HCT116 (cell line): ENCODE measurements at regions not wholly inside any gene's neighbourhood (a gene's known extent, or its start where the extent isn't known, plus 50 kb on each side); places are given as distances from the start of the nearest gene placed in this dataset.

Experiments used
- ATAC-seq: fragments of 200-7000 bp; cut with Tn5 transposase; 2 replicates; pipeline ENCODE4 v1.9.1; 2020; ENCODE audit warnings: mild to moderate bottlenecking, moderate library complexity
- BruUV-seq: library from RNA; stranded (reverse); fragments of 400-500 nt; replicated peaks from 2 replicates; lab custom pipeline; 2021; lab: Mats Ljungman, UMichigan
- CTCF ChIA-PET: fragments of 300-600 bp; sonication (Branson Sonifier 250); formaldehyde crosslinking; loops from one replicate; lab custom pipeline; 2021; ENCODE audit warnings: antibody characterized with exemption; lab: Charles Lee
- POLR2A ChIA-PET: fragments of 300-600, 350-600 bp; sonication (Branson Sonifier 250); formaldehyde crosslinking; loops from one replicate; lab custom pipeline; 2021; ENCODE audit warnings: antibody characterized with exemption; lab: Charles Lee
- RAD21 ChIA-PET, 2 experiments: fragments of 300-600 bp; sonication (Branson Sonifier 250); formaldehyde crosslinking; loops; one replicate each; lab custom pipeline; 2023; ENCODE audit warnings: low total read pairs in 2 of 2; ENCODE audit not compliant: uncharacterized antibody in 2 of 2, unreplicated experiment in 2 of 2, low non-redundant PET in 1 of 2; lab: Charles Lee
- DNase-seq: peaks from one replicate; pipeline ENCODE4 v3.0.0-alpha.2; 2010; ENCODE audit warnings: low read depth, low spot score
- H2AFZ ChIP-seq: fragments of 200-600 bp; shearing (Covaris generic), sonication (generic); 2 replicates; pipeline ENCODE4 v1.6.1; 2017; ENCODE audit warnings: low read depth, mixed run types, mixed read lengths, antibody characterized with exemption, low read length; ENCODE audit not compliant: poor library complexity, severe bottlenecking
- H3K27ac ChIP-seq: 2 replicates; pipeline ENCODE4 v1.5.1; 2012; ENCODE audit warnings: low read depth, low read length
- H3K27me3 ChIP-seq: fragments of 200-600 bp; sonication (generic); 2 replicates; pipeline ENCODE4 v1.6.1; 2016; ENCODE audit warnings: mixed run types, low read length, mixed read lengths; ENCODE audit not compliant: insufficient read depth
- H3K36me3 ChIP-seq, 2 experiments: fragments of 200-500 bp in 1 of 2; fragments of 200-600 bp in 1 of 2; sonication (Bioruptor generic) in 1 of 2; sonication (generic) in 1 of 2; 2 replicates each; pipeline versions ENCODE4 v1.5.1 to v1.6.1; 2014 to 2016; ENCODE audit warnings: low read length in 2 of 2, inconsistent platforms in 1 of 2, mixed read lengths in 1 of 2, mixed run types in 1 of 2; ENCODE audit not compliant: insufficient read depth in 2 of 2, control insufficient read depth in 1 of 2
- H3K4me1 ChIP-seq, 2 experiments: fragments of 200-600 bp in 1 of 2; sonication (generic) in 1 of 2; 2 replicates each; pipeline versions ENCODE4 v1.5.1 to v1.6.1; 2012 to 2017; ENCODE audit warnings: low read length in 2 of 2, inconsistent platforms in 1 of 2, mild to moderate bottlenecking in 1 of 2, mixed read lengths in 1 of 2, mixed run types in 1 of 2, moderate library complexity in 1 of 2; ENCODE audit not compliant: insufficient read depth in 2 of 2, control insufficient read depth in 1 of 2
- H3K4me2 ChIP-seq: fragments of 200-600 bp; sonication (generic); 2 replicates; pipeline ENCODE4 v1.6.1; 2017; ENCODE audit warnings: mixed run types, low read length, mixed read lengths
- H3K4me3 ChIP-seq, 2 experiments: fragments of 200-600 bp in 1 of 2; sonication (generic) in 1 of 2; replicated peaks in 1 of 2; 2 replicates each; pipeline ENCODE4 v1.5.1; 2011 to 2016; ENCODE audit warnings: low read length in 2 of 2, control low read depth in 1 of 2, low read depth in 1 of 2, mild to moderate bottlenecking in 1 of 2, mixed read lengths in 1 of 2, mixed run types in 1 of 2
- H3K79me2 ChIP-seq: fragments of 200-600 bp; sonication (generic); 2 replicates; pipeline ENCODE4 v1.6.1; 2017; ENCODE audit warnings: mild to moderate bottlenecking, mixed run types, low read length, moderate library complexity, mixed read lengths; ENCODE audit not compliant: insufficient read depth
- H3K9ac ChIP-seq: fragments of 200-600 bp; sonication (generic); 2 replicates; pipeline ENCODE4 v1.6.1; 2016; ENCODE audit warnings: low read length, mixed read lengths
- H3K9me2 ChIP-seq: fragments of 200-600 bp; sonication (generic), shearing (Covaris generic); 2 replicates; pipeline ENCODE4 v1.6.1; 2017; ENCODE audit warnings: mixed run types, mild to moderate bottlenecking, moderate library complexity; ENCODE audit not compliant: insufficient read depth
- H3K9me3 ChIP-seq, 2 experiments: fragments of 200-500 bp in 1 of 2; fragments of 200-600 bp in 1 of 2; sonication (Bioruptor generic) in 1 of 2; sonication (generic) in 1 of 2; 2 replicates each; pipeline ENCODE4 v1.6.1; 2014 to 2017; ENCODE audit warnings: low read length in 2 of 2, mixed read lengths in 2 of 2, inconsistent platforms in 1 of 2, low read depth in 1 of 2, mild to moderate bottlenecking in 1 of 2, mixed run types in 1 of 2, moderate library complexity in 1 of 2; ENCODE audit not compliant: control insufficient read depth in 1 of 2, insufficient read depth in 1 of 2
- H4K20me1 ChIP-seq: fragments of 200-600 bp; sonication (generic), shearing (Covaris generic); 2 replicates; pipeline ENCODE4 v1.6.1; 2017; ENCODE audit warnings: mixed run types, mild to moderate bottlenecking, moderate library complexity; ENCODE audit not compliant: insufficient read depth
- ATF3 ChIP-seq: IDR thresholded peaks from 2 replicates; pipeline ENCODE4 v1.6.1; 2012
- CEBPB ChIP-seq: IDR thresholded peaks from 2 replicates; pipeline ENCODE4 v1.6.1; 2012; ENCODE audit warnings: low read depth
- CTCF ChIP-seq, 3 experiments: fragments of 200-600 bp in 1 of 3; sonication (generic) in 1 of 3; IDR thresholded peaks in 2 of 3; conservative IDR thresholded peaks in 1 of 3; 2 replicates each; pipeline ENCODE4 v1.5.1; 2012 to 2017; ENCODE audit warnings: low read depth in 2 of 3, low read length in 2 of 3, antibody characterized with exemption in 1 of 3, borderline replicate concordance in 1 of 3, control low read depth in 1 of 3, mild to moderate bottlenecking in 1 of 3, mixed read lengths in 1 of 3, mixed run types in 1 of 3, moderate library complexity in 1 of 3; ENCODE audit not compliant: insufficient read depth in 1 of 3
- FOSL1 ChIP-seq: IDR thresholded peaks from 2 replicates; pipeline ENCODE4 v1.6.1; 2012; ENCODE audit warnings: low read depth
- POLR2AphosphoS5 ChIP-seq: IDR thresholded peaks from 2 replicates; pipeline ENCODE4 v1.6.1; 2011; ENCODE audit warnings: mild to moderate bottlenecking, low read depth, low read length, moderate library complexity
- REST ChIP-seq: IDR thresholded peaks from 2 replicates; pipeline ENCODE4 v1.6.1; 2012; ENCODE audit warnings: low read depth
- SRF ChIP-seq: IDR thresholded peaks from 2 replicates; pipeline ENCODE4 v1.6.1; 2012; ENCODE audit warnings: low read depth
- ZBTB33 ChIP-seq: IDR thresholded peaks from 2 replicates; pipeline ENCODE4 v1.6.1; 2011; ENCODE audit warnings: mild to moderate bottlenecking, low read length, moderate library complexity; ENCODE audit not compliant: insufficient replicate concordance; ENCODE audit errors: extremely low read depth
- intact Hi-C: fragments of 100-400 bp; cut with micrococcal nuclease; formaldehyde crosslinking; loops from 2 replicates; pipeline ENCODE4 v1.10.0; 2022

GRCh38 chr17:71824671-71825070, 296.1 kb upstream of the SOX9 start:
- no peaks in the 10 kb centered on the region for H3K36me3 ChIP-seq
- no peaks in the 10 kb centered on the region for H3K27me3 ChIP-seq
- H3K9me3 ChIP-seq: no peaks in the 10 kb centered on the region
- intact Hi-C loops: no loop called here
- no peak overlapping the region for H3K4me3 ChIP-seq
- ChIA-PET CTCF (no interaction called here), POLR2A (no interaction called here), RAD21 (no interaction called here)
- no peaks in the 10 kb centered on the region for H3K9me2 ChIP-seq
- ATAC-seq: no peak
- no peak for DNase-seq
- no peak overlapping the region for H2AFZ ChIP-seq
- H3K4me2 ChIP-seq: no peak overlapping the region
- H3K79me2 ChIP-seq: no peaks in the 10 kb centered on the region
- no peak overlapping the region for H3K9ac ChIP-seq
- TF ChIP-seq SRF: no peak
- TF ChIP-seq FOSL1: no peak
- no peak for TF ChIP-seq CEBPB
- TF ChIP-seq CTCF (IDR thresholded peaks at IDR 0.05 in 2 of 3, conservative IDR thresholded peaks at IDR 0.05 in 1 of 3; ENCODE audit: borderline replicate concordance in 1 of 3, insufficient read depth in 1 of 3, low read depth in 2 of 3, low read length in 2 of 3): no peak
- no peak overlapping the region for H3K27ac ChIP-seq
- no TSS peak for BruUV-seq
- H4K20me1 ChIP-seq: no peaks in the 10 kb centered on the region
- H3K4me1 ChIP-seq: no peaks in the 10 kb centered on the region

- Histone ChIP-seq H3K9me2 (no peaks in the 10 kb centered on the region), H3K4me1 (no peaks in the 10 kb centered on the region), H2AFZ (no peak overlapping the region), H3K9me3 (no peaks in the 10 kb centered on the region), H3K9ac (no peak overlapping the region), H3K27me3 (no peaks in the 10 kb centered on the region), H3K4me3 (no peak overlapping the region), H3K36me3 (no peaks in the 10 kb centered on the region), H3K27ac (no peak overlapping the region), H4K20me1 (no peaks in the 10 kb centered on the region), H3K4me2 (no peak overlapping the region), H3K79me2 (no peaks in the 10 kb centered on the region)
- ChIA-PET POLR2A (no interaction called here), CTCF (no interaction called here), RAD21 (no interaction called here)
- intact Hi-C loops: no loop called here
- DNase-seq (no peak), ATAC-seq (no peak)
- BruUV-seq: no TSS peak
- TF ChIP-seq POLR2AphosphoS5: no peak
- TF ChIP-seq CTCF (IDR thresholded peaks at IDR 0.05 in 2 of 3, conservative IDR thresholded peaks at IDR 0.05 in 1 of 3; ENCODE audit: borderline replicate concordance in 1 of 3, insufficient read depth in 1 of 3, low read depth in 2 of 3, low read length in 2 of 3): no peak
- no peak for TF ChIP-seq ZBTB33
- TF ChIP-seq ATF3: no peak
- TF ChIP-seq REST: no peak
Measured at GRCh38 chr17:71825687-71826086, 295.1 kb upstream of the SOX9 start.
